ENCODE measurements at regions not wholly inside any gene's neighbourhood (a gene's known extent, or its start where the extent isn't known, plus 50 kb on each side); places are given as distances from the start of the nearest gene placed in this dataset.

- intact Hi-C loops (cut with DNase I), result no loop called here
- ATAC-seq (no peak), DNase-seq (ENCODE audit: low spot score) (no peak)
Measured at GRCh38 chr5:174159327-174160114, 114.0 kb downstream of the NSG2 start.

- no peak for DNase-seq (ENCODE audit: low spot score)
- intact Hi-C loops (cut with DNase I), result no loop called here
- ATAC-seq, result no peak
Measured at GRCh38 chr5:174165406-174165805, 119.9 kb downstream of the NSG2 start.

- intact Hi-C loops (cut with DNase I), result no loop called here
- ATAC-seq (peak; percentile 46), DNase-seq (ENCODE audit: low spot score) (no peak)
Measured at GRCh38 chr5:174166231-174167079, 120.9 kb downstream of the NSG2 start.

DNA sequence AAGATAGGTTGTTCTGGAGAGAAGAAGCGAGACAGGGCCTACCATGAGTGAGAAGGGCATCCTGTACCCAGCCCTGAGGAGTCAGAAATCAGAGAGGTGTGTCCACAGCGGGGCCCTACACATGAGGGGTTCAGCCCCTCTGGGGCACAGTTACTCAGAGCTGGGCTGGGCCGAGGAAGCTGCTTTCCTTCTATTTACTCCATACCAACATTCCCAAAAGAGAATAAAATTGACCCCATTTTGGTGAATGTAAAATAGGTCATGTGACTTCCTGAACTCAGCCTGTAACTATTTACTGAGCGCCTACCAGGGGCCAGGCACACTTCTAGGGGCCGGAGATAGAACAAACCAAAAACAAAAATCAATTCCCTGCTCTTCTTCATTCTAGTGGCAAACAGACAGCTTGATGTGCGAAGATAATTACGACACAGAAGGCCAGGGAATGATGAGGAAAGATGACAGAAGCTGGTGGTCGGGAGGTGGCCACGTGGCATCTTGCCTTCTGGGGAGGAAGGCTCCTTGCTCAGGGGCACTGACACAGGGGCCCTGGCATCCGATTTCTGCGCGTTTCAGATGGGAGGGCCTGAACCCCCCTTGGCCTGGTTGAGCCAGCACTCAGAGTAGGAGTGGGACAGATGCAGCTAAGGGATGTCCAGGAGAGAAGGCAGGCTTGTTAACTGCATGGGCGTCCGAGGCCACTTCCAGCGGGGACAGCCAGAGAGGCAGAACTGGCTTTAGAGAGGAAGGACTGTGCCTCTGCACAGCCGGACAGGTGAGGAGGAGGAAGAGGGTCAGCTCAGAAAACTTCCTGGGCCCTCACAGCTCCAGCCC lies 121.8 kb downstream of the NSG2 start:
- ATAC-seq, result no peak
- no peak for DNase-seq (ENCODE audit: low spot score)
- intact Hi-C loops (cut with DNase I), result no loop called here

GRCh38 chr5:174172152-174172551 lies 126.6 kb downstream of the NSG2 start:
- no peak for DNase-seq (ENCODE audit: low spot score)
- ATAC-seq, result no peak
- intact Hi-C loops (cut with DNase I), result no loop called here

- intact Hi-C loops (cut with DNase I), result no loop called here
- ATAC-seq (no peak), DNase-seq (ENCODE audit: low spot score) (no peak)
Measured at GRCh38 chr5:174172566-174172965, 127.1 kb downstream of the NSG2 start.

- ATAC-seq, result no peak
- intact Hi-C loops (cut with DNase I), result no loop called here
- DNase-seq (ENCODE audit: low spot score), result no peak
Measured at GRCh38 chr5:174173766-174174165, 128.3 kb downstream of the NSG2 start.

GRCh38 chr5:174175716-174176268 lies 130.3 kb downstream of the NSG2 start:
- ATAC-seq (peak; percentile 26), DNase-seq (ENCODE audit: low spot score) (no peak)
- intact Hi-C loops (cut with DNase I), result no loop called here

DNA sequence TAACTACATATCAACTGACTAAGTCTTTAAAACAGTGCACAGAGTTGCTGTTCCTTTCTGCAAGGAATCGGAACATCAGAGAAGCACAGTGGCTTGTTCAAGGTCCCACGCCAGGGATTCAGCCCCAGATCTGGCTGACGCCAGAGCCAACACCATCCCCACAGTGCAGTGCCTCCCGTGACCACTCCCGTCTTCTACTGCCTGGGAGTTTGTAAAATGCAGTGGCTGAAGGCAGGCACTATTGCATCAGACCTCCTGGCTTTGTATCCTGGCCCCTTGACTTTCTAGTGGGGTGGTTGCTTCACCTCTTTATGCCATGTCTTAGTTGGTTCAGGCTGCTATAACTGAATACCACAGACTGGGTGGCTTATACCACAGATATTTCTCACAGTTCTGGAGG lies 131.0 kb downstream of the NSG2 start:
- intact Hi-C loops (cut with DNase I), result no loop called here
- no peak for DNase-seq (ENCODE audit: low spot score)
- ATAC-seq, result peak; percentile 63

- ATAC-seq (no peak), DNase-seq (ENCODE audit: low spot score) (no peak)
- intact Hi-C loops (cut with DNase I), result no loop called here
Measured at GRCh38 chr5:174177531-174177930, 132.0 kb downstream of the NSG2 start.

GRCh38 chr5:174177976-174178605 lies 132.6 kb downstream of the NSG2 start:
- DNase-seq (ENCODE audit: low spot score) (no peak), ATAC-seq (no peak)
- intact Hi-C loops (cut with DNase I), result no loop called here

- intact Hi-C loops (cut with DNase I), result no loop called here
- ATAC-seq (no peak), DNase-seq (ENCODE audit: low spot score) (peak; percentile 22)
Measured at GRCh38 chr5:174180639-174181038, 135.1 kb downstream of the NSG2 start.

GRCh38 chr5:174182111-174182510 lies 136.6 kb downstream of the NSG2 start:
- intact Hi-C loops (cut with DNase I), result no loop called here
- ATAC-seq, result no peak
- DNase-seq (ENCODE audit: low spot score), result peak; percentile 13

GRCh38 chr5:174183701-174184100 lies 138.2 kb downstream of the NSG2 start:
- no peak for ATAC-seq
- intact Hi-C loops (cut with DNase I), result no loop called here
- peak; percentile 19 for DNase-seq (ENCODE audit: low spot score)

- ATAC-seq, result no peak
- peak; percentile 19 for DNase-seq (ENCODE audit: low spot score)
- intact Hi-C loops (cut with DNase I), result no loop called here
Measured at GRCh38 chr5:174185506-174185905, 140.0 kb downstream of the NSG2 start.

- ATAC-seq (no peak), DNase-seq (ENCODE audit: low spot score) (no peak)
- intact Hi-C loops (cut with DNase I), result no loop called here
Measured at GRCh38 chr5:174186096-174186695, 140.7 kb downstream of the NSG2 start.

- DNase-seq (ENCODE audit: low spot score) (no peak), ATAC-seq (no peak)
- intact Hi-C loops (cut with DNase I), result no loop called here
Measured at GRCh38 chr5:174187001-174187400, 141.5 kb downstream of the NSG2 start.

- ATAC-seq (no peak), DNase-seq (ENCODE audit: low spot score) (peak; percentile 38)
- intact Hi-C loops (cut with DNase I), result no loop called here
Measured at GRCh38 chr5:174187481-174187880, 142.0 kb downstream of the NSG2 start.
